ENCODE measurements at regions not wholly inside any gene's neighbourhood (a gene's known extent, or its start where the extent isn't known, plus 50 kb on each side); places are given as distances from the start of the nearest gene placed in this dataset.

- TF ChIP-seq EZH2 (IDR thresholded peaks at IDR 0.05; ENCODE audit: low read length, unreplicated experiment), result no peak
- TF ChIP-seq CTCF (conservative IDR thresholded peaks at IDR 0.05; ENCODE audit: low read depth, low read length), result no peak
- TF ChIP-seq EZH2phosphoT487 (IDR thresholded peaks at IDR 0.05; ENCODE audit: borderline replicate concordance, low read length), result no peak
These were observed 76.0 kb upstream of the DHRSX start for GRCh38 chrX:2576793-2577192.
